Frontal cortex (tissue), 3 donors: ENCODE measurements at regions not wholly inside any gene's neighbourhood (a gene's known extent, or its start where the extent isn't known, plus 50 kb on each side); places are given as distances from the start of the nearest gene placed in this dataset.

Experiments
- DNase-seq, 2 donors: peaks; one replicate each; pipeline ENCODE4 v3.0.0; 2012; ENCODE audit warnings: low spot score in 2 of 2
- FAIRE-seq: peaks from 2 replicates; lab custom pipeline; 2012; peaks lifted over from hg19 to GRCh38; lab: Jason Lieb, UNC
- donor health status: control.
- donor health status: control.
- donor health status: control.

DNA sequence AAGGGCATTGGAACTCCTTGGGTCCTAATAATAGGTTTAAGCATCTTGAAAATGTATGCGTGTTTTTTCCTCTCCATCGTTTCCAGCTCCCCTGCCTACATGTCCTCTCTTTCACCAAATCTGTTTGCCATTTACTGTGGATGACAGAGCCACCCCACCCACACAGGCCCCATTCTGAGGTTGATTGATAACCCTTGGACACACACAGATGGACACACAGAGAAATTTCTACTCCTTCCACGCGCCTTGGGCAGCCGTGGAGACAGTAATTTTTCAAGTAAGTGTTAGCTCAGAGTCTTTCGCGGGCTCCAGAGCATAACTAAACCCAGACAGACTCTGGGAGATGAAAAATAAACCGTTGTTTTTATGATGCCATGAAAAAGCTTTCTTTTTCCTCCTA is 103.3 kb upstream of the NLRP1 start:
- no peak for FAIRE-seq
- DNase-seq = no peak

DNA sequence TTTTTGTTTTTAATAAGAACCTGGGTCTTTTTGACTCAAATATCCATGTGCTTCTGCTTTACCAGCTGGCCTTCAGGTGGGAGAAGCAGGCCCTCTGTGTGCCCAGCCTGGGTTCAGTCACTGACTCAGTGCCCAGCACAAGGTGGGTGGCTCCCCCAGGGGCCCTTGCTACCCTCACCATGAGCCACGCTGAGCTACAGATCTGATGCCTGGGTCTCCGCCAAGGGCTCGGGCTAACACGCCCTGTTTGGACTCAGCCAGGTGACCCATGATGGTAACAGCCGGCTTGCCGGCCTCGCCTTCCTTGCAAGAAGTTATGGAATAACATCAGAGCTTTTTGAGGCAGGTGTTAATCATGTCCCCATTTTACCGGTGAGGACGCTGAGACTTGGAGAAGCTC is 109.5 kb upstream of the NLRP1 start:
- FAIRE-seq = no peak
- no peak for DNase-seq

DNA sequence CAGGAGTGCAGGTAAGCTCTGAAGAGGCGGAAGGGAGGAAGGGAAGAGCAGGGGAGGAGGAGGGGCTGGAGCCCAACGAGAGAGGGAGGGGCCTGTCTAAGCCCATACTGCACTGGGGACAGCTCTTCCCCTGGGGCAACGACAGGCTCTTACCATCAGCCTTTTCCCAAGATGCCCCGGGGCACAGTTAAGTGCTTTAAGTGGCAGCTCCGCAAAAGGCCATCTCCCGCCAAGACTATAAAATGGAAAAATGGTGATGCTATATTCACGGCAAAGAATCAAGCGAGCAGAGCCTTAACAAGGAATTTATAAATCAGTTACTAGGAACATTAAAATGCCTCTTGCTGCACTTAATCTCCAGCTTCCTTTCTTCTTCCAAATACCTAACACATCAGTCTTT is 110.2 kb upstream of the NLRP1 start:
- DNase-seq = no peak
- no peak for FAIRE-seq

DNA sequence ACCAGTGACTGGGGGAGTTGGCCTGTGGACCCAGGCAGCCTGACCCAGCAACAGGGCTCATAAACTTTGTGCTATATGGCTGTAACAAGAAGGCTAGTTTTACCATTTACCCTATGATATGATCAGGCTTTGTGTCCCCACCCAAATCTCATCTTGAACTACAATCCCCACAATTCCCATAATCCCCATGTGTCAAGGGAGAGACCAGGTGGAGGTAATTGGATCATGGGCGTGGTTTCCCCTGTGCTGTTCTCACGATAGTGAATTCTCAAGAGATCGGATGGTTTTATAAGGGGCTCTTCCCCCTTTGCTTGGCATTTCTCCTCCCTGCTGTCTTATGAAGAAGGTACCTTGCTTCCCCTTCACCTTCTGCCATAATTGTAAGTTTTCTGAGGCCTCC is 111.2 kb upstream of the NLRP1 start:
- DNase-seq (no peak), FAIRE-seq (no peak)

DNA sequence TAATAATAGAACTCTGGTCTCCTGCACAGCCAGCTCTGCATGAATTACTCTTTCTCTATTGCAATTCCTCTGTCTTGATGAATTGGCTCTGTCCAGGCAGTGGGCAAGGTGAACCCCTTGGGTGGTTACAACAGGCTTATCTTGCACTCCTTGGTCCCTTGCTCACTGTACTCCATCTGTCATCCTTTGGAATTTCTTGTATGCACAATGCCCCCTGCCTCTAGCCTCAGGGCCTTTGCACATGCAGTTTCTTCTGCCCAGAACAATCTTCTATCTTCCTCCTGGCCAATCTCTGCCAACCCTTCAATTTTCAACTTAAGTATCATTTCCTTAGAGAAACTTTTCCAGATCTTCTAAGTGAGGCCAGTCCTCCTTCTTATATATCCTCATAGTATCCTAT is 114.7 kb upstream of the NLRP1 start:
- FAIRE-seq (no peak), DNase-seq (no peak)

DNA sequence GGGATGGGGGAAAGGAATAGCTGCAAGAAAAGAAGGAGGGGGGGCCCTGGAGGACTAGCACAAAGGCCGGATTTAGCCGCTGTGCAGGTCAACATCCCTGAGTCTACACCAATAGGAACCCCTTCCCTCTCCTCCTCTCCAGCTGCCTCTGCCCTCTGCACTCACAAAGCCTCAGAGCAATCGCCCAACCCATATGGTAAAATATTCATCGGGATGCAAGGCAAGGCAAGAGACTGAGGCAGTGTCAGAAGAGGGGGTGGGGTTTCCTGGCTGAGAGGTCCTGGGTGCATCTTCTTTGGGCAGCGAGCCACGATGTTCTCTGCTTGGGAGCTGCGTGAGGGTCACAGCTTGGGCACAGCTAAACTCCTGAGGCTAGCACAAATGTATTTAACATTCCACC is 115.5 kb upstream of the NLRP1 start:
- no peak for DNase-seq
- FAIRE-seq = no peak

DNA sequence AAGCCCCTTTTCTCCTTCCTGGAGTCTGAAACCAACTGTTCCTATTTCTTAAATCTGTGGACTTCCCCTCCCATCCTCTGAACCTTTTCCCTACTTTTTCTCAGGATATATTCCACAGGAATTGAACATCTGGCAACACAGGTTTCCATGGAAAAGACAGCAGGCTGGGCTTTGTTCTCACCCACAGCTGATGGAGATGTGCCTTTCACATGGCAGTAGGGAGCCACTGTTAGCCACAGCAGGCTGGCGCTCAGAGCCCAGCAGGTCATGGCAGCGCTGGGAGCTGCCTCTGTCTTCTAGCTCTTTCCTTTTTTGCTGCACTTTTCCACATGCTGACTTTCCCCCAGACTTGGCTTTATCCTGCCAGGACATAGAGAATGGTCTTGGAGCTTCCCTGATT is 116.4 kb upstream of the NLRP1 start:
- no peak for DNase-seq
- no peak for FAIRE-seq

DNA sequence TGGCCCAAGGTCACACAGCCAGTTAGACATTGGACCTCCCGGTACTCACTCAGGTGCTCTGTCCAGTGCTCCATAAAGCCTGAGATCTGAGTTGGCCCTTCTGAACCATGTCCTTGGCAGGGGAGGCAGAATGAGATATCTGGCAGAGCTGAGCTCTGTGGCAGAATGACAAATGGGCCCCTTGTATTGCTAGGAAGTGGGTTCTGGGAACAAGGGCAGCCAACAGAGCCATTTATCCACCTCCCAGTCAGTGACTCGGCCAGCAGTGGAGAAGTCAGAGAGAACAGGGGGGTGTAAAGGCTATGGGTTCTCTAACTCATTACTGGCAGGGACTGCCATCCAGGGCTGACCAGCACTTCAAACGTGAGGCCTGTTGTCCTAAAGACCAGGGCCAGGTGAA is 117.1 kb upstream of the NLRP1 start:
- no peak for FAIRE-seq
- DNase-seq = no peak

DNA sequence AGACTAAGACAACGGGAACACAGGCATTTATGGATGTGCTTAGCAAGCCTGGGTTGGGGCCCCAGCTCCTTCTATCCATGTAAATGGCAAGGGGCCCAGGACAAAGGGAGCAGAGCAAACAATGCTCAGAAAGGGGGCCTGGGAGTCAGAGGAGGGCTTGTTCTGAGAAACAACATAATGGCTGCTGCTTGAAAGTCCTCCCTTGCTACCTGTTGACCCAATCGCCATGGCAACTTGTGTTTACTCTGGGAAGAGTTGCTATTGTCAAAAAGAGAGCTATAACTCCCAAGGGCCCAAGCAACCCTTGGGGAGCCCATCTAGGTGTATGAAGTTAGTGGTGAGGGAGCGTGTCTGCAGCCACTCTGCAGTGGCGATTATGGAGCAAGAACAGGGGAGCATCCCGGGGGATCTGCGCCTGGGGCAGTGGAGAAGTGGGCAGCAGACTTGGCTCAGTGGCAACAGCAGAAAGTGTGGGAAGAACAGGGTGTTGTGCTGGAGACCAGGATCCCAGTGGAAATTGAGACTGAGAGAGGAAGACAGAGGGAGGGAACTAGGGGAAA is 118.7 kb upstream of the NLRP1 start:
- no peak for DNase-seq
- no peak for FAIRE-seq

DNA sequence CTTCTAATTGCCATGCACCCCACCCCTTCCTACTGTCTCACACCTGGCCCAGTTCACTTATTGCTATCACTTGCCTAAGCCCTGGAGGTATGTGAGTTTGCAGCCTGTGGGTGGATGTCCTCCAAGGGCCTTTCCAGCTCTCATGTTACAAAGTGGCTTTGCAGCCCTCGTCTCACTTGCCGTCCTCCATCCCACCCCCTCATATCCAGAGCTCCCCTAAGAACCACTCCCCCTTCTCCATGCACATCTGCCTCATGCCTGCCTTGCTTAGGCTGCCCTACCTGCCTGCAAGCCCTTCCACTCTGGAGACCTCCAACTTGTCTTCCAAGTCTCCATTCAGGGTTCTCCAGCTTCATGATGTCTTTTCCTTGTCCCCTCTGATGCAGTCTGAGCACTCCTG is 119.4 kb upstream of the NLRP1 start:
- FAIRE-seq = no peak
- no peak for DNase-seq

DNA sequence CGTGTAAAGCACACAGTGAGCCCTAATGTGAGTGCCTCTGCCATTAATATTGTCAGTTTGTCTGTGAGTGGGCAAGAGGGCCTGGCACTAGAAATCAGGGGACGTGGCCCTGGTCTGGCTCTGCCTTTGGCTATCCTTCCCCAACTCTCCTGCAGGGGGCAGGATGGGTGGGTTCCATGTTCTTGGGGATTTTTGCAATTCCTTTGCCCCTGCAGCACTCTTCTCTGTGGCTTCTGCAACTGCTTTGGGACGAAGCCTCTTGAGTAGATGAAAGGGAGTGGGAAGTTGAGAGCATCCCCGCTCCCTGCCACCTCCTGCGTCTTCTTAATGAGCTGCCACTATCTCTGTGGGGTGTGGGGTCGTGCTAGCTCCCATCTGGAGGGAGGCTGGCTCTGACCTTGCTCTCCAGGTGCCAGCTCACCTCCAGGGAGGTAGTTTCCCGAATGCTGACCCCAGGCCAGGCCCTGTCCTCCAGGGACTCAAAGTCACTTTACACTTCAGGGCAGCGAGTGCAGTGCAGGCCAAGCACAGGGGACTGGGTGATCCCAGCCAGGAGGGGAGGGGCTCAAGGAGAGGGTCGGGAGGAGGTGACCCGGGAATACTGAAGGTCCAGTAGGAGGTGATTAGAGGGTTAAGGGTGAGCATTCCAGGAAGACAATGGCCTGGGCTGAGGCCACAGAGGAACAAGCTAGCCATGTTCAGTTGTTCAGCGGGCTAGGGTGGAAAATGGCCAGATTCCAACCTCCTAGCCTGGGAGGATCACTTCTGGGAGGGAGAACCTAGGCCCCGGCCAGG is 121.0 kb upstream of the NLRP1 start:
- DNase-seq (no peak), FAIRE-seq (no peak)

DNA sequence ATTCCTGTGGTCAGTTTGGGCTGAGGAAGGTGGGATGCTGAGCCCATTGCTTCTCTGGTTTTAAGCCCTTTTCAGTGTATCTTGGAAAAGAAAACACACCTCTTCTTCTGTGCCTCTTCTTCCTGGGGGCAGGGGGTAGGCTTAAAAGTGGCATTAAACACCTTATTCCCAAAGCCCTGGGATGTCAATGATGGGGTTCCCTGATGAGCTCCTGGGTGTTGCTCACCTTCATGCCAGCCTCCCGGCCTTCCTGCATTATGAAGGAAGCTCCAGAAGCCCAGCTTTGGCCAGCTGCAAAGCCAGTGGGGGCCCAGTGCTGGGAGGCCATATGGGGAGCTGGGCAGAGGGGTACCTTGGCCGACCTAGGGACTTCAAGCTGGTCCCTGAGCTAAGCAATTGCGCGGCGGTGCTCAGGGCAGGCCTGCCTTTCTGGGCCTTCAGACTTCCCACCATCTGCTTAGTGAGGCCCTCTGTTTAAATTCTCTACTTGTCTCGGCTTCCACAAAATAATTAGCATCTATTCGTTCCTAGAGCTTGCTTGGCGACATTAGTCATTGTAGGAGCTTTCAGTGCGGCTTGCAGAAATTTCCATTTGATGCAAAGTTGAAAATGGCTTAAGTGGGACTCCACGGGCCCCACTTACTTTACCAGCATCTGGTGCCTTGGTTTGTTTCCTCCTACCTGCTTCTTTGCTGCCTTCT is 121.7 kb upstream of the NLRP1 start:
- no peak for FAIRE-seq
- DNase-seq = no peak

DNA sequence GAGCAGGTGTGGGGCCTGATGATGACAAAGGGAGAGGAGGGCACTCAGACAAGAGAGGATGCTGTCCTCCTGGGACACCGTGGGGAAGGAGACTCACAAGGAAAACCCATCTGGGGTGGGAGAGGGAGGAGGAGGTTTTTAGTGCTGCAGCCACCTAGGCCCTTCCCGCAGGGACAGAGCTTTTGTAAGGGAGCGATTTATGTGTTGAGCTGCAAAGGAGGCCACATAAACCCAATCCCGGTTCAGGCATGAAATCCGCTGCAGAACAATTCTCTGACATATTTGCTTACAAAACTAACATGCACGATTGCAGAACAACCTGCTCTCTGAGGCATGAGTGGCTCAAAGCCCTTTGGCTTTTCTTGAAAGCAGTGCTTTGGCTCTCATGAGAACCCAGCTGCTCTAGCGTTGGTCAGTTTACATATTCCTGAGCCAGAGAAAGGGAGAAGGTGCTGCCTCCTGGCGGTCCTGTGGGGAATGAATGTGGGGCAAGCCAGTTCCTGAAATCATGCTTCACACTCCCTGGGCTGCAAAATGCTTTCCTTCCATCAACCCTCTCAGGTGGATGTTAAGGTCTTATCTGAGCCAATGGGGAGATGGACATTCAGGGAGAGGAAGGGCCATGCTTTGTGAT is 122.4 kb upstream of the NLRP1 start:
- no peak for FAIRE-seq
- DNase-seq = peak; percentile 16 to 61

DNA sequence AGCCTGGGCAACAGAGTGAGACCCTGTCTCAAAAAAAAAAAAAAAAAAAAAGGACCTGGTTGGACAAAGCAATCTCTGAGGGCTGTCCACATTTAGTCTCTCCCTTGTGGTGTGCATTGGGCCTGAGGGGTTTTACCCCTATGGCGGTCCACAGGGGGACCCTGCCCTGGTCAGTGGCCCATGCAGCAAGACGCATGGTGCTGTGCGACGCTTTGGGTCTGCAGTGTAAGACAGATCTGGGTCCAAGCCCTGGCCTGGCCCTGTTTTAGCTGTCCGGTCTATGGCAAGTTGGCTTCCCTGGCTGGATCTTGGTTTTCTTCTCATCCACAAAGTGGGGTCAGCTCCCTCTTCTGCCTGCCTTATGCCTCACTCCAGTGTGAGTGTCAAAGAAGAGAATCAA is 123.2 kb upstream of the NLRP1 start:
- FAIRE-seq (no peak), DNase-seq (no peak)

DNA sequence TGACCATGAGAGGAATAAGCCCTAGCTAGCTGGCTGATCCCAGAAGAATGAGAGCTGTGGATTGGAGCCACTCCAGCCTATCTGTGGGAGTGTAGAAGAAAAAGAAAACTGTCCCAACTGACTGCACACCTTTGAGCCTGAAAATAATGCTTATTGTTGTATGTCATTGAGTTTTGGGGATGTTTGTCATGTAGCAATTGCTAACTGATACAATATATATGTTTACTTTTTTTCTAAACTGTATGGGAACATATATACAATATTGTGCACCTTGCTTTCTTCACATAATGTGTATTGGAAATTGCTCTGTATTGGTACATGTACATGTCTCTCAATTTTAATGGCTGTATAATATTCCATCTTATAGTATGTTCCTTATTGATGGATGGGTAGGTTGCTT is 124.0 kb upstream of the NLRP1 start:
- FAIRE-seq = no peak

DNA sequence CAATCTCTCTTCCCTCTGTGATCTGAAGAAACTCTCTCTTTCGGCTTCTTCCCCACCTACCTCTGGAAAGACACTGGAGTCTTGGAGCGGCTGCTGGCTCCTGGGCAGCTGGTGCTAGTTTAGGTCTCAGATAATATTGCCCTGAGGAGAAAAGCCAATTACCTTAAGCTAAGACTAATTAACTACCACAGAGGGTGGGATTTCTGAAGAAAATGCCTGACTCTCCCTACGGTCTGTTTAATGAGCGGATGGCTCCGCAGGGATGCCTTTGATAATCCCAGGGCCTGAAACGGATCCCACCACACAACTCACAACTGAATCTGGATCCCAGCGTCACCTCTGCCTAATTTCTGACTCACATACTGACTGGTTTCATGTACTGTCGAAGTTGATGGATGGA is 127.0 kb upstream of the NLRP1 start:
- FAIRE-seq = no peak
- no peak for DNase-seq

More for the DNA sequence above, 124.0 kb upstream of the NLRP1 start:
- no peak for DNase-seq

DNA sequence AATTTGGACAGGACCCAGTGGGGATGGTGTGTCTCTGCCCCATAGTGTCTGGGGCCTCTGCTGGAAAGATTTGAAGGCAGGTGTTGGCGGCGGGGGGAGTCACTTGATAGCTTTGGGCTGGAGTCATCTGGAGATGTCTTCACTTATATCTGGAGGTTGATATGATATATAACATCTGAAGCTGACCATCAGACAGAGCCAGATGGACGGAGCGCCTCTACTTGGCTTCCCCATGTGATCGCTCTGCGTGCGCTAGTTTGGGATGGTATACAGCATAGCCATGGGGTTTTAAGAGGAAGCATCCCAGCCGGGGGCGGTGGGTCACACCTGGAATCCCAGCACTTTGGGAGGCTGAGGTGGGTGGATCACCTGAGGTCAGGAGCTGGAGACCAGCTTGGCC is 130.7 kb upstream of the NLRP1 start:
- no peak for DNase-seq
- no peak for FAIRE-seq

DNA sequence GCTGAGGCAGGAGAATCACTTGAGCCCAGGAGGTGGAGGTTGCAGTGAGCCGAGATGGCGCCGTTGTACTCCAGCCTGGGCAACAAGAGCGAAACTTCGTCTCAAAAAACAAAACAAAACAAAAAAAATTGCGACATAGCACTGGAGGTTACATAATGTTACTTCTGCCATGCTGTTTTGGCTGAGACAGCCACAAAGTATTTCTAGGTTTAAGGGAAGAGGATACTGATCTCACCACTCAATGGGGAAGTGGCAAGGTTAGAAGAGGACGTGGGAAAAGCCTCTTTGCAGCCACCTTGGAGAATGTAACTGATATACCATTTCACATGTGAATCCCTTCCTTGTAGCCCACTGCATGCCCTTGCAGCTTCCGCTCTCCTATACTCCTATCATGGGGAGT is 131.2 kb upstream of the NLRP1 start:
- FAIRE-seq = no peak
- DNase-seq = peak in 1 of 2 donors; percentile 23

DNA sequence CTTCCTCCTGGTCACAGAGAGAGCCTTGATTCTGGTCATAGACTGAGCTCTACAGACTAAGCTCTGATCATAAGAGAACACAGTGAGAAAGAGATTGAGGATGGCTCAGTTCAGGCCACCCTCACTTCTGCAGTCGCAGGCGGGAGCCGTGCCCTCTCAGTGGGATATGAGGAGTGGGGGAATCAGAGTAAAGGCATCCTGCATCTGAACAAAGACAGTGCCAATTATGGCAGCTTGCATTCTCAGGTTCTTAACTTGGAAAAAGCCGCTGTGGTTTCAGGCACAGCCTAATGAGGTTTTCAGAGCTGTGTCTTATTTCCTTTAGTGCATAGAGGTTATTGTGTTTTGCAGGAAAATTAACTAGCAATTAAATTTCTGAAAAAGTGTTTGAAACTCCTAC is 134.4 kb upstream of the NLRP1 start:
- FAIRE-seq = no peak
- DNase-seq = no peak

DNA sequence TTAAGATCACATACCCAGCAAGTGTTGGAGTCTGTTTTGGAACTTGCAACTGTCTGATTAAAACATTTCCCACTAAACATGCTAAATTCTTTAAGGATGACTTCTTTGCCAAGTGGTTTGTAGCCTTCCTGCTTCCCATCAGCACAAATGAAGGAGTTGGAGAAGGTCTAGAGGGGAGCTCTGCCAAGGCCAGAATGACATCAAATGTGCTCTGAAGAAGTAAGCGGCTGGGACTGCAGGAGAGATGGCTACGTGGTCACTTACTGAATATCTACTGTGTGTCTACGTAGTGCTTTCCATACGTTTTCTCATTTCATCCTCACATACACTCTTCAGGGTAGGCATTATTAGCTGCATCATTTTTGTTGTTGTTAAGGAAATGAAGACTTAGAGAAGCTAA is 135.7 kb upstream of the NLRP1 start:
- no peak for FAIRE-seq
- DNase-seq = no peak

DNA sequence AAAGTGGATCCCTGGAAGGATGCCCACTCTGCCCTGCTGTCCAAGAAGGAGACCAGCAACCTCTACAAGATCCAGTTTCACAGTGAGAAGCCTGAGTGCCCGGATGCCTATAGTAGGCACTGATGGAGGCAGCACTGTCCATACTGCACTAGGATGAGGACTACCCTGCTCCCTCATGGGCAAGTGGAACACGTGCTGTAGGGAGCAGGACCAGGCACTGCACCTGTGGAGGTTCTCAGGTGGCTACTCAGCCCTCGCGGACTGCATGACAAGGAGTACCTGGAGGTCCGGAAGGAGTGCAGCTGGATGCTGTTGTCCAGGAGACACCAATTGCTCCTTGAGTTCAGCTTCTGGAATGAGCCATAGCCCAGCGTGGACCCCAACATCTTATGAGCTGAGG is 146.1 kb upstream of the NLRP1 start:
- no peak for FAIRE-seq
- DNase-seq = no peak
